ENCODE measurements at regions not wholly inside any gene's neighbourhood (a gene's known extent, or its start where the extent isn't known, plus 50 kb on each side); places are given as distances from the start of the nearest gene placed in this dataset.
A peak's percentile ranks its signal among the peaks of the same experiment; 100 is the strongest.

GRCh38 chr5:174999581-174999980 is 275.2 kb downstream of the MSX2 start:
- no peak for DNase-seq (ENCODE audit: low read depth)
- no peak for TF ChIP-seq CTCF (IDR thresholded peaks at IDR 0.05; ENCODE audit: insufficient read depth, low read depth, low read length, missing control alignments)
- H3K4me3 ChIP-seq (ENCODE audit: low read depth, low read length), result no peak overlapping the region

GRCh38 chr5:174998131-174998730 is 273.8 kb downstream of the MSX2 start:
- DNase-seq (ENCODE audit: low read depth), result peak; percentile 9
- no peak for TF ChIP-seq CTCF (IDR thresholded peaks at IDR 0.05; ENCODE audit: insufficient read depth, low read depth, low read length, missing control alignments)
- H3K4me3 ChIP-seq (ENCODE audit: low read depth, low read length), result no peak overlapping the region

GRCh38 chr5:174997688-174998087 is 273.3 kb downstream of the MSX2 start:
- H3K4me3 ChIP-seq (ENCODE audit: low read depth, low read length), result no peak overlapping the region
- TF ChIP-seq CTCF (IDR thresholded peaks at IDR 0.05; ENCODE audit: insufficient read depth, low read depth, low read length, missing control alignments), result no peak
- DNase-seq (ENCODE audit: low read depth), result no peak

- H3K4me3 ChIP-seq (ENCODE audit: low read depth, low read length), result no peak overlapping the region
- DNase-seq (ENCODE audit: low read depth), result no peak
- TF ChIP-seq CTCF (IDR thresholded peaks at IDR 0.05; ENCODE audit: insufficient read depth, low read depth, low read length, missing control alignments), result no peak
These were observed 272.6 kb downstream of the MSX2 start for GRCh38 chr5:174996941-174997340.

- TF ChIP-seq CTCF (IDR thresholded peaks at IDR 0.05; ENCODE audit: insufficient read depth, low read depth, low read length, missing control alignments), result no peak
- no peak overlapping the region for H3K4me3 ChIP-seq (ENCODE audit: low read depth, low read length)
- no peak for DNase-seq (ENCODE audit: low read depth)
These were observed 271.4 kb downstream of the MSX2 start for GRCh38 chr5:174995827-174996226.

GRCh38 chr5:174991847-174992246 is 267.5 kb downstream of the MSX2 start:
- no peak for DNase-seq (ENCODE audit: low read depth)
- no peak overlapping the region for H3K4me3 ChIP-seq (ENCODE audit: low read depth, low read length)
- TF ChIP-seq CTCF (IDR thresholded peaks at IDR 0.05; ENCODE audit: insufficient read depth, low read depth, low read length, missing control alignments), result no peak

DNA sequence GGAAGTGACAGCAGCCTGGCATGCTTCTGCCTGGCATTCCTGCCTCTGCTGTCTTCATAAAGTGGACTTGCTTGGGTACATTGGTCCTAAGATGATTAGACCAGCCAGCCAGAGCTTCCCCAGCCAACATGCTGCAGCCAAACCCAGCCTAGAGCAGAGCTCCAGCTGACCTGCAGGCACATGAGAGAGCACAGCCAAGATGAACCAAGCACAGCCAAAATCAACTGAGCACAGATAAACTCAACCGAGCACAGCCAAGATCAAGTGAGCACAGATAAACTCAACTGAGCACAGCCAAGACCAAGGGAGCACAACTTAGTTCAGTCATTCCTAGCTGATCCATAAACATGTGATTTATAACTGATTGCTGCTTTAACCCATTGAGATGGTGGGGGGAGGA is 266.5 kb downstream of the MSX2 start:
- no peak for TF ChIP-seq CTCF (IDR thresholded peaks at IDR 0.05; ENCODE audit: insufficient read depth, low read depth, low read length, missing control alignments)

More for the DNA sequence above, 266.5 kb downstream of the MSX2 start:
- no peak overlapping the region for H3K4me3 ChIP-seq (ENCODE audit: low read depth, low read length)
- DNase-seq (ENCODE audit: low read depth), result no peak

All from GM12865 (cell line).